ENCODE measurements at regions not wholly inside any gene's neighbourhood (a gene's known extent, or its start where the extent isn't known, plus 50 kb on each side); places are given as distances from the start of the nearest gene placed in this dataset.

GRCh38 chr4:155140889-155141288 lies 67.5 kb upstream of the NPY2R start:
- Histone ChIP-seq H3K27ac (ENCODE audit: low read length) (no peak overlapping the region), H2AFZ (ENCODE audit: low read depth, low read length) (no peak overlapping the region), H3K27me3 (ENCODE audit: low read depth, low read length) (no peaks in the 10 kb centered on the region), H3K4me1 (ENCODE audit: low read length) (no peaks in the 10 kb centered on the region), H3K9ac (ENCODE audit: low read length) (no peak overlapping the region), H3K4me2 (ENCODE audit: low read length) (no peak overlapping the region), H3K36me3 (replicated peaks; ENCODE audit: low read depth, low read length) (no peaks in the 10 kb centered on the region), H3K79me2 (ENCODE audit: low read length) (no peaks in the 10 kb centered on the region), H3K9me3 (ENCODE audit: insufficient read depth, low read length) (no peaks in the 10 kb centered on the region), H3K4me3 (ENCODE audit: low read length) (no peak overlapping the region), H4K20me1 (ENCODE audit: insufficient read depth, low read length) (no peaks in the 10 kb centered on the region)
- TF ChIP-seq EZH2phosphoT487 (IDR thresholded peaks at IDR 0.05; ENCODE audit: low read depth) (no peak), CTCF (IDR thresholded peaks at IDR 0.05; ENCODE audit: low read depth, low read length) (no peak)

GRCh38 chr4:155143512-155143911 lies 64.9 kb upstream of the NPY2R start:
- Histone ChIP-seq H3K4me3 (ENCODE audit: low read length) (no peak overlapping the region), H3K79me2 (ENCODE audit: low read length) (no peaks in the 10 kb centered on the region), H3K4me1 (ENCODE audit: low read length) (no peaks in the 10 kb centered on the region), H3K27ac (ENCODE audit: low read length) (no peak overlapping the region), H3K9me3 (ENCODE audit: insufficient read depth, low read length) (no peaks in the 10 kb centered on the region), H3K36me3 (replicated peaks; ENCODE audit: low read depth, low read length) (no peaks in the 10 kb centered on the region), H3K4me2 (ENCODE audit: low read length) (no peak overlapping the region), H4K20me1 (ENCODE audit: insufficient read depth, low read length) (no peaks in the 10 kb centered on the region), H2AFZ (ENCODE audit: low read depth, low read length) (no peak overlapping the region), H3K9ac (ENCODE audit: low read length) (no peak overlapping the region), H3K27me3 (ENCODE audit: low read depth, low read length) (no peaks in the 10 kb centered on the region)
- TF ChIP-seq EZH2phosphoT487 (IDR thresholded peaks at IDR 0.05; ENCODE audit: low read depth) (no peak), CTCF (IDR thresholded peaks at IDR 0.05; ENCODE audit: low read depth, low read length) (no peak)
